Endothelial cell of umbilical vein (primary cell): ENCODE measurements at regions not wholly inside any gene's neighbourhood (a gene's known extent, or its start where the extent isn't known, plus 50 kb on each side); places are given as distances from the start of the nearest gene placed in this dataset.

Source experiments
- BruUV-seq: library from RNA; stranded (reverse); fragments of 400-500 nt; replicated peaks from 2 replicates; lab custom pipeline; 2021; lab: Mats Ljungman, UMichigan
- CTCF ChIA-PET: fragments of 300-600, 350-600 bp; sonication (Branson Sonifier 250); formaldehyde crosslinking; loops from one replicate; lab custom pipeline; 2021; ENCODE audit warnings: antibody characterized with exemption, inconsistent platforms; lab: Charles Lee
- POLR2A ChIA-PET: fragments of 300-600, 350-600 bp; sonication (Branson Sonifier 250); formaldehyde crosslinking; loops from one replicate; lab custom pipeline; 2021; ENCODE audit warnings: antibody characterized with exemption, inconsistent platforms; lab: Charles Lee
- DNase-seq: peaks from one replicate; pipeline ENCODE4 v3.0.0-alpha.2; 2011; ENCODE audit warnings: low read depth, low spot score
- FAIRE-seq: peaks from 2 replicates; lab custom pipeline; 2011; peaks lifted over from hg19 to GRCh38; lab: Jason Lieb, UNC
- H2AFZ ChIP-seq: 2 replicates; pipeline ENCODE4 v1.6.0; 2012; ENCODE audit warnings: low read depth, low read length, control low read depth, inconsistent platforms
- H3K27ac ChIP-seq: 2 replicates; pipeline ENCODE4 v1.5.1; 2011; ENCODE audit warnings: low read depth, mild to moderate bottlenecking, control low read depth, low read length, moderate library complexity; ENCODE audit not compliant: insufficient read depth
- H3K27me3 ChIP-seq, 2 experiments: 2 replicates each; pipeline versions ENCODE4 v1.6.0 to v1.6.1; 2011; ENCODE audit warnings: low read length in 2 of 2, mixed read lengths in 1 of 2; ENCODE audit not compliant: control insufficient read depth in 2 of 2, insufficient read depth in 2 of 2
- H3K36me3 ChIP-seq, 2 experiments: 2 replicates in 1 of 2; 3 replicates in 1 of 2; pipeline ENCODE4 v1.5.1; 2011; ENCODE audit warnings: low read length in 2 of 2, mild to moderate bottlenecking in 1 of 2, moderate library complexity in 1 of 2; ENCODE audit not compliant: control insufficient read depth in 2 of 2, insufficient read depth in 2 of 2; ENCODE audit errors: extremely low read depth in 1 of 2
- H3K4me1 ChIP-seq: 3 replicates; pipeline ENCODE4 v1.5.1; 2011; ENCODE audit warnings: mild to moderate bottlenecking, low read length; ENCODE audit not compliant: control insufficient read depth, insufficient read depth; ENCODE audit errors: extremely low read depth
- H3K4me2 ChIP-seq: 2 replicates; pipeline ENCODE4 v1.6.1; 2011; ENCODE audit warnings: low read length, control low read depth, mixed read lengths; ENCODE audit not compliant: insufficient read depth
- H3K4me3 ChIP-seq, 3 experiments: fragments of 200-600 bp in 1 of 3; sonication (generic), shearing (Covaris generic) in 1 of 3; replicated peaks in 1 of 3; 2 replicates each; pipeline ENCODE4 v1.5.1; 2011 to 2016; ENCODE audit warnings: control low read depth in 3 of 3, low read length in 3 of 3, mild to moderate bottlenecking in 2 of 3, inconsistent platforms in 1 of 3, low read depth in 1 of 3, moderate library complexity in 1 of 3; ENCODE audit not compliant: insufficient read depth in 1 of 3
- H3K79me2 ChIP-seq: 2 replicates; pipeline ENCODE4 v1.6.0; 2012; ENCODE audit warnings: low read length, inconsistent platforms; ENCODE audit not compliant: control insufficient read depth, insufficient read depth
- H3K9ac ChIP-seq: replicated peaks from 2 replicates; pipeline ENCODE3; 2011; ENCODE audit warnings: low read length, control low read depth; ENCODE audit not compliant: insufficient read depth; ENCODE audit errors: extremely low read depth
- H3K9me1 ChIP-seq: replicated peaks from 3 replicates; pipeline ENCODE4 v1.6.0; 2011; ENCODE audit warnings: mild to moderate bottlenecking, low read length; ENCODE audit not compliant: control insufficient read depth, insufficient read depth; ENCODE audit errors: extremely low read depth
- H3K9me3 ChIP-seq: replicated peaks from 2 replicates; pipeline ENCODE4 v1.5.1; 2012; ENCODE audit warnings: low read length, inconsistent platforms; ENCODE audit not compliant: control insufficient read depth, insufficient read depth
- H4K20me1 ChIP-seq: replicated peaks from 2 replicates; pipeline ENCODE3; 2011; ENCODE audit warnings: mild to moderate bottlenecking, low read length; ENCODE audit not compliant: control insufficient read depth, insufficient read depth; ENCODE audit errors: extremely low read depth
- EZH2 ChIP-seq: IDR thresholded peaks from 2 replicates; pipeline ENCODE4 v1.6.1; 2012; ENCODE audit warnings: borderline replicate concordance, low read depth, mild to moderate bottlenecking, moderate library complexity, low read length, inconsistent platforms; ENCODE audit not compliant: severe bottlenecking
- FOS ChIP-seq: IDR thresholded peaks from 2 replicates; pipeline ENCODE4 v1.6.1; 2011; ENCODE audit warnings: mild to moderate bottlenecking, low read length, moderate library complexity, borderline replicate concordance; ENCODE audit not compliant: insufficient read depth
- GATA2 ChIP-seq: IDR thresholded peaks from 2 replicates; pipeline ENCODE4 v1.7.0; 2011; ENCODE audit warnings: low read depth, mild to moderate bottlenecking, moderate library complexity, mixed read lengths, low read length; ENCODE audit not compliant: insufficient read length, insufficient read depth
- JUN ChIP-seq: IDR thresholded peaks from 2 replicates; pipeline ENCODE4 v1.6.1; 2011; ENCODE audit warnings: borderline replicate concordance, low read depth; ENCODE audit not compliant: insufficient read length, insufficient read depth
- MYC ChIP-seq: IDR thresholded peaks from one replicate; pipeline ENCODE4 v1.6.1; 2011; ENCODE audit warnings: mild to moderate bottlenecking, low read depth, low read length
- POLR2A ChIP-seq: IDR thresholded peaks from 2 replicates; pipeline ENCODE4 v1.6.1; 2012; ENCODE audit warnings: low read depth, mild to moderate bottlenecking, control low read depth, low read length
- POLR2AphosphoS5 ChIP-seq: IDR thresholded peaks from 2 replicates; pipeline ENCODE4 v1.6.1; 2012; ENCODE audit warnings: low read depth, mild to moderate bottlenecking, control low read depth, low read length, moderate library complexity; ENCODE audit not compliant: insufficient read depth
- dilution Hi-C: fragments of 300-500 bp; cut with MboI; formaldehyde crosslinking; loops from one replicate; pipeline ENCODE4 v1.15.0; 2019; ENCODE audit warnings: low sequenced_read_pairs; ENCODE audit not compliant: extremely low pct_ligation_motif_present
- intact Hi-C: fragments of 100-400 bp; cut with micrococcal nuclease; formaldehyde crosslinking; loops from one replicate; pipeline ENCODE4 v1.10.0; 2022
- TF ChIP-seq, protein P1 (sequence below), 2 donors: IDR thresholded peaks; 1 replicate in 1 of 2; 2 replicates in 1 of 2; pipeline ENCODE4 v1.5.1; 2011; ENCODE audit warnings: low read length in 2 of 2, mild to moderate bottlenecking in 2 of 2, moderate library complexity in 2 of 2, control low read depth in 1 of 2, inconsistent platforms in 1 of 2, low read depth in 1 of 2; ENCODE audit not compliant: insufficient read depth in 1 of 2; ENCODE audit errors: extremely low read depth in 1 of 2
- TF ChIP-seq, protein P2 (sequence below): IDR thresholded peaks from 2 replicates; pipeline ENCODE4 v1.6.1; 2011; ENCODE audit not compliant: insufficient read depth, insufficient read length

DNA sequence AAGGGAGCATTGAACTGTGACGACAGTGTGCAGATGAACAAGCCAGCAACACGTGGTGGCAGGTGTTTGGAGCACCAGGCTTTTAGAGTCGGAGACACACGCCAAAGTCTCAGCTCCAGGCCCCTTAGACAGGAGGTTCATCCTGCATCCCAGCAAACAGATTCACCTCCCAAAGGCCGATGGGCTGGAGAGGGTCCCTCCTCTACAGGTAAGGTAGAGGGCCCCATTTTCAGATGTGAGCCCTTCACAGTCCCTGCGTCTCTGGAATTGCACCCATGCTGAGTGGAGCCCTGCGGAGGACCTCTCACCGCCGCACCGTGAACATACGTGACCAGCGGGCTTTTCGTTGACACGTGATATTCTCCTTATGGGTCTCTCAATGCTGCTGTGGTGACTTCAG lies 109.0 kb upstream of the B3GAT1 start:
- Histone ChIP-seq H3K27me3 (no peaks in the 10 kb centered on the region), H3K9me3 (no peaks in the 10 kb centered on the region), H3K9ac (no peak overlapping the region), H3K4me2 (no peak overlapping the region), H4K20me1 (no peaks in the 10 kb centered on the region), H3K9me1 (no peaks in the 10 kb centered on the region), H3K36me3 (no peaks in the 10 kb centered on the region), H3K4me1 (no peaks in the 10 kb centered on the region), H2AFZ (no peak overlapping the region), H3K79me2 (no peaks in the 10 kb centered on the region), H3K4me3 (no peak overlapping the region), H3K27ac (no peak overlapping the region)
- no peak for DNase-seq
- dilution Hi-C loops: no loop called here
- no peak for FAIRE-seq
- no peak for TF ChIP-seq POLR2AphosphoS5
- TF ChIP-seq, protein P1, sequence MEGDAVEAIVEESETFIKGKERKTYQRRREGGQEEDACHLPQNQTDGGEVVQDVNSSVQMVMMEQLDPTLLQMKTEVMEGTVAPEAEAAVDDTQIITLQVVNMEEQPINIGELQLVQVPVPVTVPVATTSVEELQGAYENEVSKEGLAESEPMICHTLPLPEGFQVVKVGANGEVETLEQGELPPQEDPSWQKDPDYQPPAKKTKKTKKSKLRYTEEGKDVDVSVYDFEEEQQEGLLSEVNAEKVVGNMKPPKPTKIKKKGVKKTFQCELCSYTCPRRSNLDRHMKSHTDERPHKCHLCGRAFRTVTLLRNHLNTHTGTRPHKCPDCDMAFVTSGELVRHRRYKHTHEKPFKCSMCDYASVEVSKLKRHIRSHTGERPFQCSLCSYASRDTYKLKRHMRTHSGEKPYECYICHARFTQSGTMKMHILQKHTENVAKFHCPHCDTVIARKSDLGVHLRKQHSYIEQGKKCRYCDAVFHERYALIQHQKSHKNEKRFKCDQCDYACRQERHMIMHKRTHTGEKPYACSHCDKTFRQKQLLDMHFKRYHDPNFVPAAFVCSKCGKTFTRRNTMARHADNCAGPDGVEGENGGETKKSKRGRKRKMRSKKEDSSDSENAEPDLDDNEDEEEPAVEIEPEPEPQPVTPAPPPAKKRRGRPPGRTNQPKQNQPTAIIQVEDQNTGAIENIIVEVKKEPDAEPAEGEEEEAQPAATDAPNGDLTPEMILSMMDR (IDR thresholded peaks at IDR 0.05; ENCODE audit: extremely low read depth in 1 of 2, insufficient read depth in 1 of 2, low read depth in 1 of 2, low read length in 2 of 2): no peak
- no peak for TF ChIP-seq GATA2
- no peak for TF ChIP-seq FOS
- no peak for TF ChIP-seq JUN
- TF ChIP-seq, protein P2, sequence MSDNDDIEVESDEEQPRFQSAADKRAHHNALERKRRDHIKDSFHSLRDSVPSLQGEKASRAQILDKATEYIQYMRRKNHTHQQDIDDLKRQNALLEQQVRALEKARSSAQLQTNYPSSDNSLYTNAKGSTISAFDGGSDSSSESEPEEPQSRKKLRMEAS: no peak
- TF ChIP-seq EZH2: no peak
- no peak for TF ChIP-seq POLR2A
- no peak for TF ChIP-seq MYC
- CTCF ChIA-PET: no interaction called here
- intact Hi-C loops: no loop called here
- POLR2A ChIA-PET: no interaction called here
- no TSS peak for BruUV-seq
